Neuron (in vitro differentiated cells): ENCODE measurements at regions not wholly inside any gene's neighbourhood (a gene's known extent, or its start where the extent isn't known, plus 50 kb on each side); places are given as distances from the start of the nearest gene placed in this dataset.

Experiments
- H2AFZ ChIP-seq: one replicate; pipeline ENCODE4 v1.6.1; 2013; ENCODE audit warnings: low read depth, mild to moderate bottlenecking, inconsistent platforms, low read length, moderate library complexity
- H3K27me3 ChIP-seq: one replicate; pipeline ENCODE4 v1.6.1; 2013; ENCODE audit warnings: low read length; ENCODE audit not compliant: insufficient read depth
- H3K36me3 ChIP-seq: one replicate; pipeline ENCODE4 v1.6.1; 2013; ENCODE audit warnings: low read length; ENCODE audit not compliant: insufficient read depth
- H3K4me1 ChIP-seq: one replicate; pipeline ENCODE4 v1.6.1; 2013; ENCODE audit warnings: low read length; ENCODE audit not compliant: insufficient read depth
- H3K4me3 ChIP-seq: 2 replicates; pipeline ENCODE4 v1.5.1; 2013; ENCODE audit warnings: mild to moderate bottlenecking, low read length, moderate library complexity
- H3K9me3 ChIP-seq: one replicate; pipeline ENCODE4 v1.6.1; 2013; ENCODE audit warnings: low read length

GRCh38 chrX:134181275-134181660, 55.7 kb upstream of the CCDC160 start:
- Histone ChIP-seq H3K4me1 (peaks cover 50% of the 10 kb centered on the region), H3K4me3 (no peak overlapping the region), H3K9me3 (no peaks in the 10 kb centered on the region), H3K36me3 (no peaks in the 10 kb centered on the region), H3K27me3 (no peaks in the 10 kb centered on the region), H2AFZ (no peak overlapping the region)

- Histone ChIP-seq H2AFZ (no peak overlapping the region), H3K9me3 (no peaks in the 10 kb centered on the region), H3K4me1 (peaks cover 44% of the 10 kb centered on the region)
Observed at GRCh38 chrX:134183665-134184064, 53.3 kb upstream of the CCDC160 start.

GRCh38 chrX:134184936-134185335, 52.0 kb upstream of the CCDC160 start:
- no peaks in the 10 kb centered on the region for H3K9me3 ChIP-seq

More at GRCh38 chrX:134183665-134184064, 53.3 kb upstream of the CCDC160 start:
- Histone ChIP-seq H3K27me3 (no peaks in the 10 kb centered on the region), H3K36me3 (no peaks in the 10 kb centered on the region), H3K4me3 (no peak overlapping the region)

GRCh38 chrX:134186362-134187121, 50.4 kb upstream of the CCDC160 start:
- Histone ChIP-seq H2AFZ (no peak overlapping the region), H3K4me1 (peaks cover 24% of the 10 kb centered on the region), H3K27me3 (no peaks in the 10 kb centered on the region), H3K36me3 (no peaks in the 10 kb centered on the region), H3K4me3 (peak overlapping the region; percentile 25), H3K9me3 (no peaks in the 10 kb centered on the region)

More at GRCh38 chrX:134184936-134185335, 52.0 kb upstream of the CCDC160 start:
- H3K4me3 ChIP-seq = no peak overlapping the region
- no peaks in the 10 kb centered on the region for H3K36me3 ChIP-seq
- H3K4me1 ChIP-seq = peaks cover 39% of the 10 kb centered on the region
- no peaks in the 10 kb centered on the region for H3K27me3 ChIP-seq
- H2AFZ ChIP-seq = no peak overlapping the region
